Astrocyte (in vitro differentiated cells and primary cell): ENCODE measurements at regions not wholly inside any gene's neighbourhood (a gene's known extent, or its start where the extent isn't known, plus 50 kb on each side); places are given as distances from the start of the nearest gene placed in this dataset.
"Not testable (repeated sequence)": the region's sequence is repeated elsewhere in the genome, so short reads cannot be mapped to it uniquely, and the experiment has no call there.

Source experiments
- DNase-seq: peaks from one replicate; pipeline ENCODE4 v3.0.0-alpha.2; 2010; ENCODE audit warnings: low read depth
- FAIRE-seq: peaks from 2 replicates; lab custom pipeline; 2011; peaks lifted over from hg19 to GRCh38; lab: Jason Lieb, UNC
- H2AFZ ChIP-seq: 2 replicates; pipeline ENCODE4 v1.6.0; 2012; ENCODE audit warnings: low read depth, low read length, inconsistent platforms
- H3K27ac ChIP-seq: 2 replicates; pipeline ENCODE4 v1.5.1; 2011; ENCODE audit warnings: low read depth, low read length, inconsistent platforms
- H3K27me3 ChIP-seq: 2 replicates; pipeline ENCODE4 v1.6.0; 2011; ENCODE audit warnings: low read length, inconsistent platforms; ENCODE audit not compliant: insufficient read depth
- H3K36me3 ChIP-seq: 2 replicates; pipeline ENCODE4 v1.5.1; 2011; ENCODE audit warnings: low read length, inconsistent platforms; ENCODE audit not compliant: insufficient read depth
- H3K4me1 ChIP-seq: 2 replicates; pipeline ENCODE4 v1.5.1; 2011; ENCODE audit warnings: low read length, inconsistent platforms; ENCODE audit not compliant: insufficient read depth
- H3K4me2 ChIP-seq: 2 replicates; pipeline ENCODE4 v1.6.0; 2012; ENCODE audit warnings: low read length, inconsistent platforms
- H3K4me3 ChIP-seq: 2 replicates; pipeline ENCODE4 v1.5.1; 2011; ENCODE audit warnings: low read depth, mild to moderate bottlenecking, low read length, inconsistent platforms; ENCODE audit not compliant: insufficient read depth
- H3K79me2 ChIP-seq: 2 replicates; pipeline ENCODE4 v1.6.0; 2012; ENCODE audit warnings: mild to moderate bottlenecking, low read length, inconsistent platforms; ENCODE audit not compliant: insufficient read depth
- H3K9ac ChIP-seq: 2 replicates; pipeline ENCODE4 v1.6.0; 2012; ENCODE audit warnings: mild to moderate bottlenecking, low read length, inconsistent platforms
- H3K9me3 ChIP-seq: 2 replicates; pipeline ENCODE4 v1.5.1; 2012; ENCODE audit warnings: low read depth, mild to moderate bottlenecking, low read length, inconsistent platforms; ENCODE audit not compliant: insufficient read depth
- H4K20me1 ChIP-seq: 2 replicates; pipeline ENCODE4 v1.6.0; 2012; ENCODE audit warnings: low read length, inconsistent platforms; ENCODE audit not compliant: insufficient read depth
- H3K27ac Mint-ChIP-seq: one replicate; pipeline ENCODE4 v1.8.0; 2021; ENCODE audit warnings: mild to moderate bottlenecking, mixed read lengths; ENCODE audit not compliant: unreplicated experiment
- H3K27me3 Mint-ChIP-seq: one replicate; pipeline ENCODE4 v1.8.0; 2021; ENCODE audit warnings: low read depth, mixed read lengths; ENCODE audit not compliant: unreplicated experiment
- H3K36me3 Mint-ChIP-seq: one replicate; pipeline ENCODE4 v1.8.0; 2021; ENCODE audit warnings: low read depth, mixed read lengths; ENCODE audit not compliant: unreplicated experiment
- H3K4me1 Mint-ChIP-seq: one replicate; pipeline ENCODE4 v1.8.0; 2021; ENCODE audit warnings: low read depth, mixed read lengths; ENCODE audit not compliant: unreplicated experiment
- H3K4me3 Mint-ChIP-seq: one replicate; pipeline ENCODE4 v1.8.0; 2021; ENCODE audit warnings: mild to moderate bottlenecking, moderate library complexity, mixed read lengths; ENCODE audit not compliant: unreplicated experiment
- H3K9me3 Mint-ChIP-seq: one replicate; pipeline ENCODE4 v1.8.0; 2021; ENCODE audit warnings: mild to moderate bottlenecking, mixed read lengths; ENCODE audit not compliant: unreplicated experiment
- EZH2 ChIP-seq: IDR thresholded peaks from 2 replicates; pipeline ENCODE4 v1.6.1; 2012; ENCODE audit warnings: mild to moderate bottlenecking, low read length, inconsistent platforms; ENCODE audit not compliant: insufficient read depth
- TF ChIP-seq, protein P1 (sequence below): IDR thresholded peaks from 2 replicates; pipeline ENCODE4 v1.5.1; 2011; ENCODE audit warnings: low read depth, mild to moderate bottlenecking, inconsistent platforms, low read length, moderate library complexity; ENCODE audit not compliant: insufficient read depth

DNA sequence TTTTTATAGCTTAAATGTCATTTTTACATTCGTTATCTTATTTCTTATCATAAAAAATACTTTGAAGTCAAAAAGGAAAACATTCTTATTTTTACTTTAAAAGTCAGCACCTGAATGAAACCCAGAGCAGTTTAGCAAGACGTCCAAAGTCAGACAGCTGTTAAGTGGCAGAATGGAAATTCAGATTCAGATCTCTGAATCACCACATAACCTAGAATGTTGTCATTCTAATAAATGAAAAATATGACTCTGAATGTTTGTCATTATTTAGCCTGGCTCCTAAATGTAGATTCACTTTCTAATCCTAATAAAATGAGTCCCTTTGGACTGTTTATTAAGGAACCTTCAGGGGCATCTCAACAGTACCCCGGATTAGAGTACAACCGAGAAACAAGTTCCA, 75.2 kb upstream of the RGS7 start:
- no peak overlapping the region for H3K27ac Mint-ChIP-seq
- DNase-seq = no peak
- no peaks in the 10 kb centered on the region for H3K4me1 Mint-ChIP-seq
- peaks cover 4% of the 10 kb centered on the region for H3K27me3 Mint-ChIP-seq
- no peak overlapping the region for H2AFZ ChIP-seq
- H4K20me1 ChIP-seq = no peaks in the 10 kb centered on the region
- no peak overlapping the region for H3K4me2 ChIP-seq
- H3K4me3 ChIP-seq = no peak overlapping the region
- H3K36me3 ChIP-seq = no peaks in the 10 kb centered on the region
- H3K9ac ChIP-seq = no peak overlapping the region
- no peak overlapping the region for H3K4me3 Mint-ChIP-seq
- TF ChIP-seq EZH2 = no peak
- TF ChIP-seq, protein P1, sequence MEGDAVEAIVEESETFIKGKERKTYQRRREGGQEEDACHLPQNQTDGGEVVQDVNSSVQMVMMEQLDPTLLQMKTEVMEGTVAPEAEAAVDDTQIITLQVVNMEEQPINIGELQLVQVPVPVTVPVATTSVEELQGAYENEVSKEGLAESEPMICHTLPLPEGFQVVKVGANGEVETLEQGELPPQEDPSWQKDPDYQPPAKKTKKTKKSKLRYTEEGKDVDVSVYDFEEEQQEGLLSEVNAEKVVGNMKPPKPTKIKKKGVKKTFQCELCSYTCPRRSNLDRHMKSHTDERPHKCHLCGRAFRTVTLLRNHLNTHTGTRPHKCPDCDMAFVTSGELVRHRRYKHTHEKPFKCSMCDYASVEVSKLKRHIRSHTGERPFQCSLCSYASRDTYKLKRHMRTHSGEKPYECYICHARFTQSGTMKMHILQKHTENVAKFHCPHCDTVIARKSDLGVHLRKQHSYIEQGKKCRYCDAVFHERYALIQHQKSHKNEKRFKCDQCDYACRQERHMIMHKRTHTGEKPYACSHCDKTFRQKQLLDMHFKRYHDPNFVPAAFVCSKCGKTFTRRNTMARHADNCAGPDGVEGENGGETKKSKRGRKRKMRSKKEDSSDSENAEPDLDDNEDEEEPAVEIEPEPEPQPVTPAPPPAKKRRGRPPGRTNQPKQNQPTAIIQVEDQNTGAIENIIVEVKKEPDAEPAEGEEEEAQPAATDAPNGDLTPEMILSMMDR = no peak
- no peak overlapping the region for H3K27ac ChIP-seq
- H3K4me1 ChIP-seq = no peaks in the 10 kb centered on the region
- H3K79me2 ChIP-seq = no peaks in the 10 kb centered on the region
- no peak for FAIRE-seq
- H3K27me3 ChIP-seq = no peaks in the 10 kb centered on the region
- H3K36me3 Mint-ChIP-seq = no peaks in the 10 kb centered on the region
- no peaks in the 10 kb centered on the region for H3K9me3 ChIP-seq
- H3K9me3 Mint-ChIP-seq = peaks cover 6% of the 10 kb centered on the region

DNA sequence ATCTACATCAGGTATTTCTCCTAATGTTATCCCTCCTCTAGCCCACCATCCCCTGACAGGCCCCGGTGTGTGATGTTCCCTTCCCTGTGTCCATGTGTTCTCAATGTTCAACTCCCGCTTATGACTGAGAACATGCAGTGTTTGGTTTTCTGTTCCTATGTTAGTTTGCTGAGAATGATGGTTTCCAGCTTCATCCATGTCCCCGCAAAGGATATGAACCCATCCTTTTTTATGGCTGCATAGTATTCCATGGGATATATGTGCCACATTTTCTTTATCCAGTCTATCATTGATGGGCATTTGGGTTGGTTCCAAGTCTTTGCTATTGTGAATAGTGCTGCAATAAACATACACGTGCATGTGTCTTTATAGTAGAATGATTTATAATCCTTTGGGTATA, 68.1 kb upstream of the RGS7 start:
- not testable (repeated sequence) for H3K79me2 ChIP-seq, H3K9me3 ChIP-seq, H3K36me3 ChIP-seq, H3K9me3 Mint-ChIP-seq, H3K27ac Mint-ChIP-seq, H3K36me3 Mint-ChIP-seq, H3K4me3 ChIP-seq, H3K27ac ChIP-seq, FAIRE-seq, H4K20me1 ChIP-seq, H3K4me1 Mint-ChIP-seq, H2AFZ ChIP-seq, H3K4me2 ChIP-seq, DNase-seq, H3K27me3 ChIP-seq, H3K9ac ChIP-seq, H3K4me1 ChIP-seq
- peaks cover 31% of the 10 kb centered on the region for H3K27me3 Mint-ChIP-seq
- peak overlapping the region; percentile 75 for H3K4me3 Mint-ChIP-seq

DNA sequence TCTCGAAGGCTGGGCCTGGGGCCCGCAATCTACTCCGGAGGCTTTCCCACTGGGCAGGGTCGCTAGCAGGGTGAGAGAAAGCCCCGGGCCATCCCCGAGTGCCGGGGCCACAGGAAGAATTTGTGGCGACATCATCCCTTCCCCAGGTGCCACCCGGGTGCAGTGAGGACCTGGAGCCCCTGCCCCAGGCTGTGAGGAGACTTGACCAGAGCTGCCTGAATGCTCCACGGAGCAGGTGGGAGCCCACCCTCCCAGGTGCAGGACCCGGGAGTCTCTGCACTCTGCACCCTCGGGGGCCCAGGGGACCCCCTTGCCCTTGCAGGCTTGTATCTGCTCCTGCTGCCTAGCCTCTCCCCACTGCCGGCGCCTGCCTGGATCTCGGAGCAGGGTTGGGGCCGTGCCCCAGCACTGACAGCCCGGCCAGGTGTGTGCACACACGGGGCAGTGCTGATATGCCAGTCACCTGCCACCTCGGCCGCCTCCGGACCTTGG, 67.5 kb upstream of the RGS7 start:
- no peaks in the 10 kb centered on the region for H3K36me3 Mint-ChIP-seq
- no peak for FAIRE-seq

More for the DNA sequence above, 67.5 kb upstream of the RGS7 start:
- DNase-seq = no peak
- Histone ChIP-seq H3K4me1 (peaks cover 3% of the 10 kb centered on the region), H3K9ac (peak overlapping the region; percentile 62), H3K27ac (no peak overlapping the region), H3K36me3 (no peaks in the 10 kb centered on the region), H2AFZ (peak overlapping the region; percentile 78), H3K4me2 (peak overlapping the region; percentile 91), H3K79me2 (no peaks in the 10 kb centered on the region), H3K27me3 (no peaks in the 10 kb centered on the region), H3K9me3 (no peaks in the 10 kb centered on the region), H4K20me1 (no peaks in the 10 kb centered on the region), H3K4me3 (peak overlapping the region; percentile 60)
- peaks cover 31% of the 10 kb centered on the region for H3K27me3 Mint-ChIP-seq
- no peaks in the 10 kb centered on the region for H3K4me1 Mint-ChIP-seq
- no peak overlapping the region for H3K4me3 Mint-ChIP-seq
- no peak overlapping the region for H3K27ac Mint-ChIP-seq
- H3K9me3 Mint-ChIP-seq = no peaks in the 10 kb centered on the region
- TF ChIP-seq EZH2 = no peak
- TF ChIP-seq, protein P1 = no peak
